Nephron progenitor cell (in vitro differentiated cells): ENCODE measurements at regions not wholly inside any gene's neighbourhood (a gene's known extent, or its start where the extent isn't known, plus 50 kb on each side); places are given as distances from the start of the nearest gene placed in this dataset.
A peak's percentile ranks its signal among the peaks of the same experiment; 100 is the strongest.

Experiments used
- DNase-seq: peaks from one replicate; pipeline ENCODE4 v3.0.0; 2021
- H3K27ac Mint-ChIP-seq: 2 replicates; pipeline ENCODE4 v1.8.0; 2021; ENCODE audit warnings: mild to moderate bottlenecking, moderate library complexity, mixed read lengths
- H3K27me3 Mint-ChIP-seq: 2 replicates; pipeline ENCODE4 v1.8.0; 2021; ENCODE audit warnings: mild to moderate bottlenecking, low read depth, mixed read lengths; ENCODE audit not compliant: poor library complexity
- H3K36me3 Mint-ChIP-seq: 2 replicates; pipeline ENCODE4 v1.8.0; 2021; ENCODE audit warnings: low read depth, mixed read lengths
- H3K4me1 Mint-ChIP-seq: 2 replicates; pipeline ENCODE4 v1.8.0; 2021; ENCODE audit warnings: mixed read lengths
- H3K4me3 Mint-ChIP-seq: 2 replicates; pipeline ENCODE4 v1.8.0; 2021; ENCODE audit warnings: mild to moderate bottlenecking, moderate library complexity, mixed read lengths
- H3K9me3 Mint-ChIP-seq: 2 replicates; pipeline ENCODE4 v1.8.0; 2021; ENCODE audit warnings: mild to moderate bottlenecking, moderate library complexity, mixed read lengths
- CTCF ChIP-seq: fragments of 200-600 bp; sonication (generic); IDR thresholded peaks from 2 replicates; pipeline ENCODE4 v1.5.0; 2021; ENCODE audit warnings: antibody characterized with exemption

GRCh38 chr3:34015204-34016142 lies 217.0 kb downstream of the PDCD6IP start:
- no peaks in the 10 kb centered on the region for H3K36me3 Mint-ChIP-seq
- DNase-seq: no peak
- H3K4me1 Mint-ChIP-seq: peaks cover 24% of the 10 kb centered on the region
- no peak overlapping the region for H3K27ac Mint-ChIP-seq
- TF ChIP-seq CTCF: peak; percentile 17
- no peaks in the 10 kb centered on the region for H3K9me3 Mint-ChIP-seq
- H3K4me3 Mint-ChIP-seq: no peak overlapping the region
- no peaks in the 10 kb centered on the region for H3K27me3 Mint-ChIP-seq

GRCh38 chr3:34016925-34017587 lies 218.6 kb downstream of the PDCD6IP start:
- no peak for DNase-seq

GRCh38 chr3:34017757-34018156 lies 219.3 kb downstream of the PDCD6IP start:
- Mint-ChIP-seq H3K9me3 (no peaks in the 10 kb centered on the region), H3K27ac (no peak overlapping the region), H3K36me3 (no peaks in the 10 kb centered on the region), H3K4me1 (peaks cover 24% of the 10 kb centered on the region), H3K4me3 (no peak overlapping the region), H3K27me3 (peaks cover 4% of the 10 kb centered on the region)
- DNase-seq: no peak
- no peak for TF ChIP-seq CTCF

More at GRCh38 chr3:34016925-34017587, 218.6 kb downstream of the PDCD6IP start:
- TF ChIP-seq CTCF: no peak
- Mint-ChIP-seq H3K4me3 (no peak overlapping the region), H3K27ac (no peak overlapping the region), H3K9me3 (no peaks in the 10 kb centered on the region), H3K4me1 (peaks cover 31% of the 10 kb centered on the region), H3K27me3 (peaks cover 4% of the 10 kb centered on the region), H3K36me3 (no peaks in the 10 kb centered on the region)

DNA sequence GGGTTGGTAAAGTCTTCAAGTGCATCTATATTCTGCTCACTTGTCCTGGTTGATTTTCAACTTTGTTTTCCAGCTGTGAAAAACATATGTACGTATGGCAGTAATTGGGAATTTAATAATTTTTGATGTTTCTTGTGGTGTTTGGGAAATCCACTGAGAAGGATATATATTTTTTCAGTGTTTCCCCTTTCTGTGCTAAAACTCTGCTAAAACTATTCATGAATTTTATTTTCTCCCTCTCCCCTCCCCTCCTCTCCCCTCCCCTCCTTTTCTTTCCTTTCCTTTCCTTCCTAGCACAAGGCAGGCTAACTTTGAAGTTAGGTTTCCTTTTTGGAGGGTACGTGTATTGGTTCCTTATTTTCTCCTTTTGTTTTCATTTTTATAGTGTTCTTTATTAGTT lies 220.7 kb downstream of the PDCD6IP start:
- Mint-ChIP-seq H3K36me3 (no peaks in the 10 kb centered on the region), H3K27me3 (peaks cover 4% of the 10 kb centered on the region), H3K9me3 (no peaks in the 10 kb centered on the region), H3K4me3 (no peak overlapping the region), H3K27ac (no peak overlapping the region), H3K4me1 (peaks cover 15% of the 10 kb centered on the region)
- DNase-seq: no peak
- TF ChIP-seq CTCF: no peak

DNA sequence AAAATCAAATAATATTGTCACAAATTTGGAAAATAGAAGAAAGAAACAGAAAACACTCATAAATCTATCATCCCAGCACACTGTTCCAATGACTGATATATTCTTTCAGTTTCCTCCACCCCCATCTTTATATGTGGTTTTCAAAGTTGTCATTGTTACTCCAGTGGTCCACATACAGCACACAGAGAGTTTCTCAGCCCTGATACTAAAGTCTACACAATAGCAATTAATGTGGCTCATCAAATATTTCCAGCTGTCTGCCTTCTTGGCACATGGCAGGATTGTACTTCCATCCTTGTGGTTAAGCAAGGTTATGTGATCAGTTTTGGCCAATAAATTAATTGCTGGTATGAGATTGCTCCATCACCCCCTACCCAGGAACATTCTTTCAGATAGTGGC lies 221.7 kb downstream of the PDCD6IP start:
- Mint-ChIP-seq H3K4me1 (peaks cover 15% of the 10 kb centered on the region), H3K36me3 (no peaks in the 10 kb centered on the region), H3K4me3 (no peak overlapping the region), H3K27me3 (peaks cover 4% of the 10 kb centered on the region), H3K27ac (no peak overlapping the region), H3K9me3 (no peaks in the 10 kb centered on the region)
- no peak for TF ChIP-seq CTCF
- no peak for DNase-seq
